Small intestine (tissue), 7 donors: ENCODE measurements at regions not wholly inside any gene's neighbourhood (a gene's known extent, or its start where the extent isn't known, plus 50 kb on each side); places are given as distances from the start of the nearest gene placed in this dataset.

Source experiments
- DNase-seq, 2 donors: peaks; one replicate each; pipeline versions ENCODE4 v3.0.0 to v3.0.0-alpha.2; 2013
- FAIRE-seq: peaks from 2 replicates; lab custom pipeline; 2012; peaks lifted over from hg19 to GRCh38; lab: Jason Lieb, UNC
- H3K27ac ChIP-seq, 3 donors: one replicate each; pipeline ENCODE4 v1.5.1; 2013; ENCODE audit warnings: low read length in 2 of 3, mild to moderate bottlenecking in 2 of 3, control low read depth in 1 of 3, inconsistent platforms in 1 of 3, low read depth in 1 of 3, moderate library complexity in 1 of 3
- H3K27me3 ChIP-seq, 3 donors: one replicate each; pipeline ENCODE4 v1.6.1; 2013; ENCODE audit warnings: low read length in 3 of 3, inconsistent platforms in 1 of 3; ENCODE audit not compliant: control insufficient read depth in 3 of 3, insufficient read depth in 3 of 3
- H3K36me3 ChIP-seq, 3 donors: one replicate each; pipeline ENCODE4 v1.6.1; 2013; ENCODE audit warnings: low read length in 3 of 3, inconsistent platforms in 1 of 3, low read depth in 1 of 3, mild to moderate bottlenecking in 1 of 3, moderate library complexity in 1 of 3; ENCODE audit not compliant: control insufficient read depth in 3 of 3, insufficient read depth in 2 of 3
- H3K4me1 ChIP-seq, 3 donors: one replicate each; pipeline ENCODE4 v1.6.1; 2013; ENCODE audit warnings: low read length in 2 of 3, inconsistent platforms in 1 of 3, low read depth in 1 of 3, mild to moderate bottlenecking in 1 of 3, moderate library complexity in 1 of 3; ENCODE audit not compliant: control insufficient read depth in 3 of 3, insufficient read depth in 2 of 3
- H3K4me3 ChIP-seq, 3 donors: one replicate each; pipeline ENCODE4 v1.5.1; 2013; ENCODE audit warnings: low read length in 3 of 3, control low read depth in 1 of 3, inconsistent platforms in 1 of 3, low read depth in 1 of 3, mild to moderate bottlenecking in 1 of 3, moderate library complexity in 1 of 3
- H3K9me3 ChIP-seq, 2 donors: one replicate each; pipeline ENCODE4 v1.6.1; 2013; ENCODE audit warnings: low read depth in 1 of 2, low read length in 1 of 2; ENCODE audit not compliant: control insufficient read depth in 2 of 2, insufficient read depth in 1 of 2
- WGBS, 3 donors: extraction: QIAGEN DNeasy Blood & Tissue Kit; methylation state at CpG; one replicate each; pipeline ENCODE4 v1.1.7; 2013; 5-methylcytosine and 5-hydroxymethylcytosine counted together
- donor health status: healthy with polysubstance abuse.
- donor health status: control.
- donor health status: control.
- donor health status: Bipolar disorder and iron deficiency.
- donor health status: healthy.

- Histone ChIP-seq H3K4me3 (peak overlapping the region in 1 of 3 donors; percentile 26), H3K36me3 (no peaks in the 10 kb centered on the region), H3K4me1 (no peaks in the 10 kb centered on the region), H3K27ac (peak overlapping the region in 1 of 3 donors; percentile 50), H3K9me3 (peaks cover 0 to 1% of the 10 kb centered on the region in 2 donors), H3K27me3 (no peaks in the 10 kb centered on the region)
- DNase-seq (peak in 1 of 2 donors; percentile 26), FAIRE-seq (no peak)
- 19 to 37% (median 33%) methylated on average over 7 of the region's 7 CpGs for WGBS, 3 donors
Measured at GRCh38 chr21:16587681-16588375, 858.0 kb downstream of the USP25 start.

GRCh38 chr21:16588433-16588860, 858.7 kb downstream of the USP25 start:
- Histone ChIP-seq H3K9me3 (no peaks in the 10 kb centered on the region), H3K4me3 (peak overlapping the region in 1 of 3 donors; percentile 26), H3K27ac (peak overlapping the region in 1 of 3 donors; percentile 35), H3K36me3 (no peaks in the 10 kb centered on the region), H3K27me3 (no peaks in the 10 kb centered on the region), H3K4me1 (no peaks in the 10 kb centered on the region)
- DNase-seq = peak in 1 of 2 donors; percentile 69
- no peak for FAIRE-seq
- 31 to 61% (median 50%) methylated on average over 18 of the region's 18 CpGs for WGBS, 3 donors

GRCh38 chr21:16589006-16589898, 859.5 kb downstream of the USP25 start:
- Histone ChIP-seq H3K4me1 (no peaks in the 10 kb centered on the region), H3K27me3 (no peaks in the 10 kb centered on the region), H3K4me3 (no peak overlapping the region), H3K27ac (no peak overlapping the region), H3K36me3 (no peaks in the 10 kb centered on the region), H3K9me3 (no peaks in the 10 kb centered on the region)
- DNase-seq (no peak), FAIRE-seq (no peak)
- 89 to 91% (median 90%) methylated on average over 7 of the region's 7 CpGs for WGBS, 3 donors

GRCh38 chr21:16590186-16590585, 860.4 kb downstream of the USP25 start:
- no peak overlapping the region for H3K27ac ChIP-seq
- no peaks in the 10 kb centered on the region for H3K36me3 ChIP-seq
- 73 to 83% (median 78%) methylated on average over 5 of the region's 5 CpGs for WGBS, 3 donors
- no peak overlapping the region for H3K4me3 ChIP-seq
- no peaks in the 10 kb centered on the region for H3K27me3 ChIP-seq
- H3K4me1 ChIP-seq = no peaks in the 10 kb centered on the region
- peaks cover 0 to 3% of the 10 kb centered on the region in 2 donors for H3K9me3 ChIP-seq
- FAIRE-seq = no peak
- no peak for DNase-seq

- DNase-seq = no peak
- 67 to 82% (median 75%) methylated on average over 5 of the region's 5 CpGs for WGBS, 3 donors
- no peak for FAIRE-seq
Measured at GRCh38 chr21:16590641-16591292, 861.0 kb downstream of the USP25 start.

GRCh38 chr21:16592381-16592780, 862.6 kb downstream of the USP25 start:
- DNase-seq (no peak), FAIRE-seq (no peak)
- H3K27me3 ChIP-seq = no peaks in the 10 kb centered on the region
- no peak overlapping the region for H3K27ac ChIP-seq
- H3K9me3 ChIP-seq = peaks cover 0 to 3% of the 10 kb centered on the region in 2 donors
- no peaks in the 10 kb centered on the region for H3K36me3 ChIP-seq
- no peaks in the 10 kb centered on the region for H3K4me1 ChIP-seq
- H3K4me3 ChIP-seq = no peak overlapping the region
- WGBS, 3 donors = 84 to 85% (median 85%) methylated on average over 5 of the region's 5 CpGs

More at GRCh38 chr21:16590641-16591292, 861.0 kb downstream of the USP25 start:
- H3K36me3 ChIP-seq = no peaks in the 10 kb centered on the region
- H3K27ac ChIP-seq = no peak overlapping the region
- no peaks in the 10 kb centered on the region for H3K4me1 ChIP-seq
- no peaks in the 10 kb centered on the region for H3K27me3 ChIP-seq
- no peak overlapping the region for H3K4me3 ChIP-seq
- peaks cover 0 to 3% of the 10 kb centered on the region in 2 donors for H3K9me3 ChIP-seq

- Histone ChIP-seq H3K27ac (no peak overlapping the region), H3K27me3 (no peaks in the 10 kb centered on the region), H3K4me3 (no peak overlapping the region), H3K9me3 (peaks cover 0 to 3% of the 10 kb centered on the region in 2 donors), H3K4me1 (no peaks in the 10 kb centered on the region), H3K36me3 (no peaks in the 10 kb centered on the region)
- FAIRE-seq (no peak), DNase-seq (no peak)
- 42 to 80% (median 51%) methylated on average over 1 of the region's 1 CpG for WGBS, 3 donors
Measured at GRCh38 chr21:16594191-16594590, 864.4 kb downstream of the USP25 start.

- H3K9me3 ChIP-seq = peaks cover 0 to 3% of the 10 kb centered on the region in 2 donors
- no peak overlapping the region for H3K27ac ChIP-seq
- DNase-seq = no peak
- no peaks in the 10 kb centered on the region for H3K4me1 ChIP-seq
- H3K36me3 ChIP-seq = no peaks in the 10 kb centered on the region
- WGBS, 3 donors = 84 to 89% (median 87%) methylated on average over 4 of the region's 4 CpGs
- H3K27me3 ChIP-seq = no peaks in the 10 kb centered on the region
- H3K4me3 ChIP-seq = no peak overlapping the region
- no peak for FAIRE-seq
Measured at GRCh38 chr21:16596369-16596768, 866.6 kb downstream of the USP25 start.
